ENCODE measurements at regions not wholly inside any gene's neighbourhood (a gene's known extent, or its start where the extent isn't known, plus 50 kb on each side); places are given as distances from the start of the nearest gene placed in this dataset.

- TF ChIP-seq CTCF (IDR thresholded peaks at IDR 0.05; ENCODE audit: low read depth, low read length, poor library complexity, severe bottlenecking): no peak
- no peak for TF ChIP-seq EZH2phosphoT487 (IDR thresholded peaks at IDR 0.05; ENCODE audit: borderline replicate concordance, low read length)
Measured at GRCh38 chr4:4776335-4776734, 83.1 kb upstream of the MSX1 start.
